Ecto neural progenitor cell (in vitro differentiated cells): ENCODE measurements at regions not wholly inside any gene's neighbourhood (a gene's known extent, or its start where the extent isn't known, plus 50 kb on each side); places are given as distances from the start of the nearest gene placed in this dataset.
A peak's percentile ranks its signal among the peaks of the same experiment; 100 is the strongest.
"Not testable (repeated sequence)": the region's sequence is repeated elsewhere in the genome, so short reads cannot be mapped to it uniquely, and the experiment has no call there.

ENCODE experiments used
- DNase-seq: peaks from one replicate; pipeline ENCODE4 v3.0.0-alpha.2; 2018; ENCODE audit warnings: low spot score

- no peak for DNase-seq
Observed at GRCh38 chr1:195200772-195201171, 1407.5 kb downstream of the KCNT2 start.

- DNase-seq = no peak
Observed at GRCh38 chr1:195197116-195197515, 1411.1 kb downstream of the KCNT2 start.

- DNase-seq = no peak
Observed at GRCh38 chr1:195195423-195196057, 1412.7 kb downstream of the KCNT2 start.

DNA sequence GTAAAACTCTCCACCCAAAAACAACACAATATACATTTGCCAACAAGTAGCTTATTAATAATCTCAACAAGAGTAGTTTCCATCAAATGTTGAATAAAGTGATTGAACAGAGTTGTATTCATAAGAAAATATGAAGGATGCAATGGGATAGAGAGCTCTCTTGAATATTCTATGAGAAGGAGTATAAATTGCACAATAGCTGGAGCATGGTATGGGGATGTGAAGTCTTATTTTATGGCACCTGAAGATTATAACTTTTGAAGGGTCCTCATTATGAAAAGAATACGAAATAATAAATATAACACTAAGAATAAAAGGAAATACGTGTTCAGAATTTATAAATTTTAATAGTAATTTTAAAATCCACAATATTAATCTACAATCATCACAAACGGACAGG is 1415.1 kb downstream of the KCNT2 start:
- DNase-seq = no peak

DNA sequence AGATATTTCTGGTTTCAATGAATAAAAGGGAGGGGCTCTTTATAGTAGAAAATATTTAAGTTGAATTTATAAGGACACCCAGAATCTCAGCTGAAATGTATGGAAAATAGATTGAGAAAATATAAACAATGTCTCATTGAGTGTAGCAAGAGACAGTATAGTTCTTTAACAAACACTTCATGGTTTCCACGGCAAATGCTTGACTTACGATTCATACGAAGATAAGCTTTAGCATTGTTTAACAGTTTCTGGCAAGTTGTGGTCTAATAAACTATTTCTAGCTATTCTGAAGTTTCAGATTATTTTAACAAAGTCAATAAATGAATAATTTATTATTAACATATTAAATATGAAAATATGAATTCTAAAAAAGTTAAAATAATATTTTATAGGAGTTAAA is 1419.4 kb downstream of the KCNT2 start:
- DNase-seq = no peak

GRCh38 chr1:195186544-195186943 is 1421.7 kb downstream of the KCNT2 start:
- DNase-seq = no peak

DNA sequence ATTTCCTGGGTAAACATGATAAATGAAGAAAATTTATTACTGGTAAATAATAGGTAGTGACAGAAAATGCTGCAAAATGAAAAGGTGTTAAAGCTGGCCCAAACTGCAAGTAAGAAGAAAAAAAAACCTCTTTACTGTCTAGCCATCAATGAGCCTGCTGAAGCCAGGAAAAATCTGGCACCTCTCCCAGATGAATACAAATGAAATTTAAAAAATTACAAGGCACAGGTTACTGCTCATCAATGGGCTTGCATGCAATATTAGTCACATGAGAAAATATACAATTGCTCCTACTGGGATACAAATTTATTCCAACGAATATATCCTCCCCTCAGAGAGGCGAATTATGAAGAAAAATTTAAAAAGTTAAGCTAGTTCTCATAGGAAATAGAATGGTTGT is 1422.5 kb downstream of the KCNT2 start:
- no peak for DNase-seq

DNA sequence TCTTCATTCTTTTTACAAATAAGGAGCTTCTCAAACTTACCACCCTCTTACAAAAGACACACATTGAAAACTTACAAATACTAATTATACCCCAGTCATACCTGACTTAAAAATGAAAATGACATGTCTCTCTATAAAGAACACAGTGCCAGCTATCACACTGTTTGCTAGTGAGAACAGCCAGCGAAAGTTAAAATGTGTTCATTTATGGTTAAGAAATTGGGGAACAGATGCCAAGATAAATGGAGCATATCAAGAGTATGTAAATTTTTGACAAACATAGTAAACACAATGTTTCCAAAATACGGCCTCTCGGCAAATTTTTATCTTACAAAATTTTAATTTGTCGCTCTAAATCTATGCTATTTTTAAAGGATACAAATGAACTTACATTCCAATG is 1422.9 kb downstream of the KCNT2 start:
- DNase-seq = no peak

- no peak for DNase-seq
Observed at GRCh38 chr1:195173753-195174152, 1434.5 kb downstream of the KCNT2 start.

DNA sequence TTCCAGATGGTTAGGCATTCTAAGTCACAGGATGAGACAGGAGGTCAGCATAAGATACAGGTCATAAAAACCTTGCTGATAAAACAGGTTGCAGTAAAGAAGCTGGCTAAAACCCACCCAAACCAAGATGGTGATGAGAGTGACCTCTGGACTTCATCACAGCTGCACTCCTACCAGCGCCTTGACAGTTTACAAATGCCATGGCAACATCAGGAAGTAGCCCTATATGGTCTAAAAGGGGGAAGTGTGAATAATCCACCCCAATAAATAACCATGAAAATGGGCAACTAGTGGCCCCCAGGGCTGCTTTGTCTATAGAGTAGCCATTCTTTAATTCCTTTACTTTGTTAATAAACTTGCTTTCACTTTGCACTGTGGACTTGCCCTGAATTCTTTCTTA is 1448.4 kb downstream of the KCNT2 start:
- DNase-seq = not testable (repeated sequence)

DNA sequence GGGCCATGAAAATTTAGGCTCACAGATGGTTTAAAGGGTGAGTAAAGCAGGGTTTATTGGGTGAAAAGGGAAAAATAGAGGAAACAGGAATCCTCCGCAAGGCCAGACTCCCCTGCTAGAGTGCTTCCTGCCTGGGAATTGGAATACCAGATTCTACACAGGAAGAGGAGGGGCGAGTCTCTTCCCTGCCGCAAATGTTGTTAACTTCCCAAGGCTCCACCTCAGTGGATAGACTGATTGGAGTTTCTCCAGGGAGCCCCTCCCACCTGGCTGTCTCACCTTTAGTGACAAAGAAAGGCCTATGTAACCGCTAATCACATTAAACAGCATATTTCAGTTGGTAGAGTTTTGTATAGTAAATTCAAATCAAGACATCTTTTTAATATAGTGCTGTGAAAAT is 1450.1 kb downstream of the KCNT2 start:
- no peak for DNase-seq

GRCh38 chr1:195153107-195153506 is 1455.1 kb downstream of the KCNT2 start:
- no peak for DNase-seq

DNA sequence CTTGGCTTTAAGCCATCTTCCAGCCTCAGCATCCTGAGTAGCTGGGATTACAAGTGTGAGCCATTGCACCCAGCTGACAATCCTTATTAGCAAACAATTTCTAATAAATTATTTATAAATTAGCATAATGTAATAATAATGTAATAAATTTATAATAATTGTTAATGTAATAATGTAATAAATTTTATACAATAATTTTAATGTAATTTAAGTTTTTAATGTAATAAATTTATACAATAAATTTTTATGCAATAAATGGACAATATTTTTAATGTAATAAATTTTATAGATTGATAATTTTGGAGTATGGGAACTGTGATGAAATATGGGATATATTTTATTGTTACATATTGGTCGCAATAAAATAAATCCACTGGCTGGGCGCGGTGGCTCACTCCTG is 1457.5 kb downstream of the KCNT2 start:
- no peak for DNase-seq

DNA sequence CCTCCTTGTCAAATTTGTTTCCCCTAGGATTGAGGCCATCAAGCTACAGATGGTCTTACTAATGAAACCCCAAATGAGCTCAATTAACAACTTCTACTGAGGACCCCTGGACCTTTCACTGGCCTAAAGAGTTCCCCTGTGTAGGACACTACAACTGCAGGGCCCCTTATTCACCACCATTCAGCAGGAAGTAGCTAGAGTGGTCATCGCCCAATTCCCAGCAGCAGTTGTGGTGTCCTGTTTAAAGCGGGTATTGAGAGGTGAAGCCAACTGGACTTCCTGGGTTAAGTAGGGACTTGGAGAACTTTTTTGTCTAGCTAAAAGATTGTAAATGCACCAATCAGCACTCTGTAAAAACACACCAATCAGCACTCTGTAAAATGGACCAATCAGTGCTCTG is 1466.9 kb downstream of the KCNT2 start:
- no peak for DNase-seq

- DNase-seq = no peak
Observed at GRCh38 chr1:195130598-195130997, 1477.6 kb downstream of the KCNT2 start.

GRCh38 chr1:195122497-195122896 is 1485.7 kb downstream of the KCNT2 start:
- no peak for DNase-seq

DNA sequence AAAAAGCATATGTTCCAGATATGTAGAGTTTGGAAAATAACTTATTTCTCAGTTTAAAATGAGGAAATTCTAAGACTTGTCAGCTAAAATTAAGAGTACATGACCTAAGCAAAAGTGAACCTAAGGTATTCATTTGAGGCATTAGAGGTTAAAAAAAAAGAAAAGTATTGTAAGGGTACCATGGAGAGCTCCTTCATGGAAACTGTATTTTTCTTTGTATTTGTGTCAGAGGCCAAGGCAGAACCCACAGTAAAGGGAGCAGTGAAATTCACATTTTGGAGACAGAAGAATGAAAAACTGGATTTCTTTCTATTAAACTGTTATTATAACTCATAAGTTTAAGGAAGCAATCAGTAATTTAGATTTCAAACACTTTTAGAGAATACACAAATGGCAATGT is 1494.8 kb downstream of the KCNT2 start:
- DNase-seq = no peak

DNA sequence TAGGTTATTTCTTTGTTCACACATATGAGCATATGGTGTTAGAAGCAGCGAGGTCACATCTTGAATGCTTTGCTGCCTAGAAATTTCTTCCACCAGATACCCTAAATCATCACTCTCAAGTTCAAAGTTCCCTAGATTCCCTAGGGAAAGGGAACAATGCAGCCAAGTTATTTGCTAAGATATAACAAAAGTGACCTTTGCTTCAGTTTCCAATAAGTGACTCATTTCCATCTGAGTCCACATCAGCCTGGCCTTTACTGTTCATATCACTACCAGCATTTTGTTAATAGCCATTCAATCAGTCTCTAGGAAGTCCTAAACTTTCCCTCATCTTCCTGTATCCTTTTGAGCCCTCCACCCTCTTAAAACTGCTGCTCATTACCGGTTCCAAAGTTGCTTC is 1502.5 kb downstream of the KCNT2 start:
- no peak for DNase-seq

DNA sequence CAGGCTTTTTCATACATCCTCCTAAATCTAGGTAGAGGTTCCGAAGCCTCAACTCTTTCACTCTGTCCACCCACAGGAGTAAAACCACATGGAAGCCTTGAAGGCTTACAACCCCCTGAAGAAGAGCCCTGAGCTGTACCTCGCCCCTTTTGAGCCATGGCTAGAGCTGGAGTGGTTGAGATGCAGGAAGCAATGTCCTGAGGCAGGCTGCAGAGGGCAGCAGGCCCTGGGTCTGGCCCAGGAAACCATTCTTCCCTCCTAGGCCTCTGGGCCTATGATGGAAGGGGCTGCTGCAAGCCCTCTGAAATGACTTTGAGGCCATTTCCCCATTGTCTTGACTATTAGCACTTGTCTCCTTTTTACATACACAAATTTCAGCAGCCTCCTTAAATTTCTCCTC is 1503.0 kb downstream of the KCNT2 start:
- DNase-seq = no peak

DNA sequence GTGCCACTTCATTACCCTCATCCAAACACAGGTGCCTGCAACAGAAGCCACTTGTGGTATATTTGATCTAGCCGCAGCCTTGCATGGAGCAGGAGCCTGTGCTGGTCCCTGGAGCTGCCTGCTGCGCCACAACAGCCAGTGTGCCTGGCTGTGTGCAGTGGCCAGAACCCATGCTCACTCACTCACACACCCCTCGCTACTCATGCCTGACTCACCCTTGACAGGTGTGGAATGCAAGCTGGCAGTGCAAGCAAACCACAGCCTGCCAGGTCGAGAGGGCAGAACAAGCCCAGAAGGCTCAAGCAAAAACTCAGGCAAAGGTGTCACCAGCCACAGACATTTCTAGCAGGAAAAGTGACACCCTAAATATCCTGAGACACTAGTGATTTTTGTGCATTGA is 1510.9 kb downstream of the KCNT2 start:
- DNase-seq = no peak

GRCh38 chr1:195096051-195096521 is 1512.2 kb downstream of the KCNT2 start:
- peak; percentile 28 for DNase-seq

DNA sequence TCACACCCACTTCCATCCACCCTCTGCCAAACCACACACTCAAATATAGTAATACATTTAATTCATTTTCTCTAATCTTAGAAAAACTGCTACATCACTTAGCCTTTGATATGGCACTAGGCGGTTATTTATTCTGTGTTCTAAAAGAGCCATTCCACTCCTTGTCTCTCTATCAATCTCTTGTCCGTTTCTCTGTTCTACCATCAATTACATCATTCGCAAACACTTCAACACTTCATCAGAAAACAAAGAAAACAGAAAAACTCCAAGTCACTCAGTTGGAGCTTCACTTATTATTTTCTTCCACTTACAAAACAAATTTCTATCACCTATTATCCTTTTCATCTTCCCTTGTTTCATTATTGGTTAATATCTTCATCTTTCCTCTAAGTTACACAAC is 1523.0 kb downstream of the KCNT2 start:
- no peak for DNase-seq

DNA sequence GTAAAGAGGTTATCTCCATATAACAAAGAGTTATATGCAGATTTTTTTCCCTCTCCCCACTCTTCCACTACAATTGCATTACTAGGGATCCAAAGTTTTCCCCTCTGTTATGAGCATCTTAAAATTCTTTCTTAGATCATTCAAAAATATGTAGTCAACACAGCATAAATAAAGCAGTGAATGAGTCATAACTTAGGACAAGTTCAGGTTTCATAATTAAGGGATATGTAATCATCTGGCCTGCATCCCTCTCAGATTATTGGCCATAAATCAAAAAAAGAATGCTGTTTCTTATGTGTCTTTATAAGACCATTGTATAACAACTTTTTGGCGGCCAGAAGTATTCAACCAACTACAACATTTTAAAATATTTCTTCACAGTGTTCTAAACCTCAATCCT is 1526.1 kb downstream of the KCNT2 start:
- no peak for DNase-seq

DNA sequence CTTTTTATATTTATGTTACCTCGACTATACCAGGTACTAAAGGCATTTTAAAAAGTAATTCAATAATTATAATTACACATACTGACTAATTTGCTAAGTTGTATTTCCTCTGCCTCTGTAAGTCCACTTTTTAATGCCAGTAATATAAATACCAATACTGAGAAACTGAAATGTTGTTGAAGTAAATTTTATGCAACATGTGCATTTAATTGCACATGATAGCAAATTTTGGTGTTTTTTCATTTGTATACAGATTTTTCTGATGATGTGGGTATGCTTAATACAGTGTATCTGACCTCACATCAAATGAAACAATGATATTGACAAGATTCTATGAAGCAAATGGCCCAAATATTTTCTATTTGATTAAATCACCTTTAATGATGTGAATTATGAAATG is 1531.6 kb downstream of the KCNT2 start:
- DNase-seq = no peak

GRCh38 chr1:195075973-195076372 is 1532.3 kb downstream of the KCNT2 start:
- no peak for DNase-seq
